GM23338 (cell line): ENCODE measurements at regions not wholly inside any gene's neighbourhood (a gene's known extent, or its start where the extent isn't known, plus 50 kb on each side); places are given as distances from the start of the nearest gene placed in this dataset.

Source experiments
- ATAC-seq: fragments of 200-7000 bp; cut with Tn5 transposase; 3 replicates; pipeline ENCODE4 v1.9.1; 2020
- DNase-seq: peaks from one replicate; pipeline ENCODE4 v3.0.0-alpha.2; 2015; ENCODE audit warnings: low spot score
- H2AFZ ChIP-seq: fragments of 200-600 bp; sonication (generic); 2 replicates; pipeline ENCODE4 v1.8.0; 2016; ENCODE audit warnings: antibody characterized with exemption, mild to moderate bottlenecking, moderate library complexity
- H3F3A ChIP-seq: fragments of 200-600 bp; sonication (generic); replicated peaks from 2 replicates; pipeline ENCODE4 v1.8.0; 2017; ENCODE audit warnings: antibody characterized with exemption, mixed run types, low read depth
- H3K27ac ChIP-seq: fragments of 200-600 bp; sonication (generic); 2 replicates; pipeline ENCODE4 v1.6.1; 2016; ENCODE audit warnings: low read depth
- H3K27me3 ChIP-seq: fragments of 200-600 bp; sonication (generic); 2 replicates; pipeline ENCODE4 v1.8.0; 2016; ENCODE audit warnings: mild to moderate bottlenecking, mixed run types, moderate library complexity; ENCODE audit not compliant: insufficient read depth
- H3K36me3 ChIP-seq: fragments of 200-600 bp; sonication (generic); 2 replicates; pipeline ENCODE4 v1.8.0; 2016; ENCODE audit warnings: mild to moderate bottlenecking; ENCODE audit not compliant: insufficient read depth
- H3K4me1 ChIP-seq: fragments of 200-600 bp; sonication (generic); 2 replicates; pipeline ENCODE4 v1.8.0; 2016; ENCODE audit warnings: mild to moderate bottlenecking, moderate library complexity; ENCODE audit not compliant: insufficient read depth
- H3K4me2 ChIP-seq: fragments of 200-600 bp; sonication (generic); 2 replicates; pipeline ENCODE4 v1.7.1; 2017; ENCODE audit warnings: mixed run types
- H3K4me3 ChIP-seq: fragments of 200-600 bp; sonication (generic); 2 replicates; pipeline ENCODE4 v1.6.1; 2016; ENCODE audit warnings: mixed run types
- H3K79me2 ChIP-seq: fragments of 200-600 bp; sonication (generic); replicated peaks from 2 replicates; pipeline ENCODE4 v1.8.0; 2017; ENCODE audit warnings: mild to moderate bottlenecking; ENCODE audit not compliant: insufficient read depth
- H3K9me2 ChIP-seq: fragments of 200-600 bp; sonication (generic); 2 replicates; pipeline ENCODE4 v1.8.0; 2017; ENCODE audit not compliant: insufficient read depth
- H4K20me1 ChIP-seq: fragments of 200-600 bp; sonication (generic); replicated peaks from 2 replicates; pipeline ENCODE4 v1.8.0; 2017; ENCODE audit warnings: mild to moderate bottlenecking; ENCODE audit not compliant: insufficient read depth
- H3K27ac Mint-ChIP-seq: 2 replicates; pipeline ENCODE4 v1.8.0; 2020; ENCODE audit warnings: inconsistent platforms, mild to moderate bottlenecking, moderate library complexity, mixed read lengths
- H3K27me3 Mint-ChIP-seq: 3 replicates; pipeline ENCODE4 v1.8.0; 2022; ENCODE audit warnings: low read depth, mild to moderate bottlenecking, moderate library complexity, mixed read lengths, inconsistent platforms; ENCODE audit not compliant: insufficient read depth, poor library complexity
- H3K36me3 Mint-ChIP-seq: 3 replicates; pipeline ENCODE4 v1.8.0; 2021; ENCODE audit warnings: low read depth, mild to moderate bottlenecking, inconsistent platforms, moderate library complexity, mixed read lengths
- H3K4me1 Mint-ChIP-seq: 3 replicates; pipeline ENCODE4 v1.8.0; 2020; ENCODE audit warnings: mild to moderate bottlenecking, inconsistent platforms, mixed read lengths
- H3K4me3 Mint-ChIP-seq: 3 replicates; pipeline ENCODE4 v1.8.0; 2021; ENCODE audit warnings: moderate library complexity, mild to moderate bottlenecking, inconsistent platforms, mixed read lengths
- H3K9me3 Mint-ChIP-seq: 3 replicates; pipeline ENCODE4 v1.8.0; 2020; ENCODE audit warnings: moderate library complexity, mild to moderate bottlenecking, inconsistent platforms, mixed read lengths
- EZH2 ChIP-seq: fragments of 200-600 bp; sonication (generic); IDR thresholded peaks from one replicate; pipeline ENCODE4 v1.8.0; 2017; ENCODE audit warnings: antibody characterized with exemption, mild to moderate bottlenecking, low read depth; ENCODE audit not compliant: unreplicated experiment
- EZH2phosphoT487 ChIP-seq: fragments of 200-600 bp; sonication (generic); IDR thresholded peaks from one replicate; pipeline ENCODE4 v1.8.1; 2018; ENCODE audit warnings: antibody characterized with exemption; ENCODE audit not compliant: unreplicated experiment
- JUNB ChIP-seq: IDR thresholded peaks from one replicate; pipeline ENCODE4 v1.6.1; 2016; ENCODE audit warnings: antibody characterized with exemption; ENCODE audit not compliant: unreplicated experiment
- POLR2AphosphoS5 ChIP-seq: IDR thresholded peaks from 2 replicates; pipeline ENCODE4 v1.6.1; 2016; ENCODE audit warnings: antibody characterized with exemption, low read depth
- STAT1 ChIP-seq: IDR thresholded peaks from one replicate; pipeline ENCODE4 v1.6.1; 2016; ENCODE audit warnings: antibody characterized with exemption; ENCODE audit not compliant: unreplicated experiment
- ZNF114 ChIP-seq: fragments of 250-450 bp; sonication (Bioruptor Pico); IDR thresholded peaks from 2 replicates; pipeline ENCODE4 v1.5.0; 2020; ENCODE audit warnings: mild to moderate bottlenecking, moderate library complexity
- ZNF331 ChIP-seq: fragments of 250-450 bp; sonication (Bioruptor Pico); IDR thresholded peaks from 2 replicates; pipeline ENCODE4 v1.5.0; 2020; ENCODE audit warnings: low read depth, mild to moderate bottlenecking, moderate library complexity
- TF ChIP-seq, protein P1 (sequence below): IDR thresholded peaks from one replicate; pipeline ENCODE4 v1.6.1; 2018; ENCODE audit warnings: antibody characterized with exemption; ENCODE audit not compliant: unreplicated experiment
- TF ChIP-seq, protein P2 (sequence below): fragments of 250-450 bp; sonication (Bioruptor Pico); IDR thresholded peaks from 2 replicates; pipeline ENCODE4 v1.5.0; 2020; ENCODE audit warnings: mild to moderate bottlenecking, moderate library complexity
- TF ChIP-seq, protein P3 (sequence below), 2 experiments: fragments of 200-600 bp in 1 of 2; sonication (generic) in 1 of 2; conservative IDR thresholded peaks; 2 replicates each; pipeline versions ENCODE4 v1.5.1 to v1.6.1; 2016 to 2017; ENCODE audit warnings: antibody characterized with exemption in 2 of 2, low read depth in 2 of 2, mild to moderate bottlenecking in 2 of 2, moderate library complexity in 1 of 2

DNA sequence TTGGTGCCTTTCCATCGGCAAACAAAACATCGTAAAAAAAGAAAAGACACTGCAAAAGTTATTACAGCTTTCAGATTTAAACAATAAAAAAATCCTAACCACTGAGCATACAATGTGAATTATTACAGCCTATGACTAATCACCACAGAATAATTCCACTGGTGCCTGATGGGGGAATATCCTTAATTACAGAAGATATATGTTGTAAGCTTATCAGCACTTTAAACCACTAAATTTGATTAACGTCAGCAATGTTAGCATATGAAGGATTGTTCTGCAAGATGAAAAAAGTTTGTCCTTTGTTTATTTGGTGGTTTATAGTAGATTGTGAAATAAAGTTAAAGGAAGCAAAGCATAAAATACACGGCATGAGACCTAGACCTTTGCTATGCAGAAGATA, 210.2 kb upstream of the ADAMTS3 start:
- TF ChIP-seq EZH2phosphoT487, result no peak
- no peak for TF ChIP-seq STAT1
- TF ChIP-seq, protein P1, sequence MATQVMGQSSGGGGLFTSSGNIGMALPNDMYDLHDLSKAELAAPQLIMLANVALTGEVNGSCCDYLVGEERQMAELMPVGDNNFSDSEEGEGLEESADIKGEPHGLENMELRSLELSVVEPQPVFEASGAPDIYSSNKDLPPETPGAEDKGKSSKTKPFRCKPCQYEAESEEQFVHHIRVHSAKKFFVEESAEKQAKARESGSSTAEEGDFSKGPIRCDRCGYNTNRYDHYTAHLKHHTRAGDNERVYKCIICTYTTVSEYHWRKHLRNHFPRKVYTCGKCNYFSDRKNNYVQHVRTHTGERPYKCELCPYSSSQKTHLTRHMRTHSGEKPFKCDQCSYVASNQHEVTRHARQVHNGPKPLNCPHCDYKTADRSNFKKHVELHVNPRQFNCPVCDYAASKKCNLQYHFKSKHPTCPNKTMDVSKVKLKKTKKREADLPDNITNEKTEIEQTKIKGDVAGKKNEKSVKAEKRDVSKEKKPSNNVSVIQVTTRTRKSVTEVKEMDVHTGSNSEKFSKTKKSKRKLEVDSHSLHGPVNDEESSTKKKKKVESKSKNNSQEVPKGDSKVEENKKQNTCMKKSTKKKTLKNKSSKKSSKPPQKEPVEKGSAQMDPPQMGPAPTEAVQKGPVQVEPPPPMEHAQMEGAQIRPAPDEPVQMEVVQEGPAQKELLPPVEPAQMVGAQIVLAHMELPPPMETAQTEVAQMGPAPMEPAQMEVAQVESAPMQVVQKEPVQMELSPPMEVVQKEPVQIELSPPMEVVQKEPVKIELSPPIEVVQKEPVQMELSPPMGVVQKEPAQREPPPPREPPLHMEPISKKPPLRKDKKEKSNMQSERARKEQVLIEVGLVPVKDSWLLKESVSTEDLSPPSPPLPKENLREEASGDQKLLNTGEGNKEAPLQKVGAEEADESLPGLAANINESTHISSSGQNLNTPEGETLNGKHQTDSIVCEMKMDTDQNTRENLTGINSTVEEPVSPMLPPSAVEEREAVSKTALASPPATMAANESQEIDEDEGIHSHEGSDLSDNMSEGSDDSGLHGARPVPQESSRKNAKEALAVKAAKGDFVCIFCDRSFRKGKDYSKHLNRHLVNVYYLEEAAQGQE, result no peak
- TF ChIP-seq, protein P2, sequence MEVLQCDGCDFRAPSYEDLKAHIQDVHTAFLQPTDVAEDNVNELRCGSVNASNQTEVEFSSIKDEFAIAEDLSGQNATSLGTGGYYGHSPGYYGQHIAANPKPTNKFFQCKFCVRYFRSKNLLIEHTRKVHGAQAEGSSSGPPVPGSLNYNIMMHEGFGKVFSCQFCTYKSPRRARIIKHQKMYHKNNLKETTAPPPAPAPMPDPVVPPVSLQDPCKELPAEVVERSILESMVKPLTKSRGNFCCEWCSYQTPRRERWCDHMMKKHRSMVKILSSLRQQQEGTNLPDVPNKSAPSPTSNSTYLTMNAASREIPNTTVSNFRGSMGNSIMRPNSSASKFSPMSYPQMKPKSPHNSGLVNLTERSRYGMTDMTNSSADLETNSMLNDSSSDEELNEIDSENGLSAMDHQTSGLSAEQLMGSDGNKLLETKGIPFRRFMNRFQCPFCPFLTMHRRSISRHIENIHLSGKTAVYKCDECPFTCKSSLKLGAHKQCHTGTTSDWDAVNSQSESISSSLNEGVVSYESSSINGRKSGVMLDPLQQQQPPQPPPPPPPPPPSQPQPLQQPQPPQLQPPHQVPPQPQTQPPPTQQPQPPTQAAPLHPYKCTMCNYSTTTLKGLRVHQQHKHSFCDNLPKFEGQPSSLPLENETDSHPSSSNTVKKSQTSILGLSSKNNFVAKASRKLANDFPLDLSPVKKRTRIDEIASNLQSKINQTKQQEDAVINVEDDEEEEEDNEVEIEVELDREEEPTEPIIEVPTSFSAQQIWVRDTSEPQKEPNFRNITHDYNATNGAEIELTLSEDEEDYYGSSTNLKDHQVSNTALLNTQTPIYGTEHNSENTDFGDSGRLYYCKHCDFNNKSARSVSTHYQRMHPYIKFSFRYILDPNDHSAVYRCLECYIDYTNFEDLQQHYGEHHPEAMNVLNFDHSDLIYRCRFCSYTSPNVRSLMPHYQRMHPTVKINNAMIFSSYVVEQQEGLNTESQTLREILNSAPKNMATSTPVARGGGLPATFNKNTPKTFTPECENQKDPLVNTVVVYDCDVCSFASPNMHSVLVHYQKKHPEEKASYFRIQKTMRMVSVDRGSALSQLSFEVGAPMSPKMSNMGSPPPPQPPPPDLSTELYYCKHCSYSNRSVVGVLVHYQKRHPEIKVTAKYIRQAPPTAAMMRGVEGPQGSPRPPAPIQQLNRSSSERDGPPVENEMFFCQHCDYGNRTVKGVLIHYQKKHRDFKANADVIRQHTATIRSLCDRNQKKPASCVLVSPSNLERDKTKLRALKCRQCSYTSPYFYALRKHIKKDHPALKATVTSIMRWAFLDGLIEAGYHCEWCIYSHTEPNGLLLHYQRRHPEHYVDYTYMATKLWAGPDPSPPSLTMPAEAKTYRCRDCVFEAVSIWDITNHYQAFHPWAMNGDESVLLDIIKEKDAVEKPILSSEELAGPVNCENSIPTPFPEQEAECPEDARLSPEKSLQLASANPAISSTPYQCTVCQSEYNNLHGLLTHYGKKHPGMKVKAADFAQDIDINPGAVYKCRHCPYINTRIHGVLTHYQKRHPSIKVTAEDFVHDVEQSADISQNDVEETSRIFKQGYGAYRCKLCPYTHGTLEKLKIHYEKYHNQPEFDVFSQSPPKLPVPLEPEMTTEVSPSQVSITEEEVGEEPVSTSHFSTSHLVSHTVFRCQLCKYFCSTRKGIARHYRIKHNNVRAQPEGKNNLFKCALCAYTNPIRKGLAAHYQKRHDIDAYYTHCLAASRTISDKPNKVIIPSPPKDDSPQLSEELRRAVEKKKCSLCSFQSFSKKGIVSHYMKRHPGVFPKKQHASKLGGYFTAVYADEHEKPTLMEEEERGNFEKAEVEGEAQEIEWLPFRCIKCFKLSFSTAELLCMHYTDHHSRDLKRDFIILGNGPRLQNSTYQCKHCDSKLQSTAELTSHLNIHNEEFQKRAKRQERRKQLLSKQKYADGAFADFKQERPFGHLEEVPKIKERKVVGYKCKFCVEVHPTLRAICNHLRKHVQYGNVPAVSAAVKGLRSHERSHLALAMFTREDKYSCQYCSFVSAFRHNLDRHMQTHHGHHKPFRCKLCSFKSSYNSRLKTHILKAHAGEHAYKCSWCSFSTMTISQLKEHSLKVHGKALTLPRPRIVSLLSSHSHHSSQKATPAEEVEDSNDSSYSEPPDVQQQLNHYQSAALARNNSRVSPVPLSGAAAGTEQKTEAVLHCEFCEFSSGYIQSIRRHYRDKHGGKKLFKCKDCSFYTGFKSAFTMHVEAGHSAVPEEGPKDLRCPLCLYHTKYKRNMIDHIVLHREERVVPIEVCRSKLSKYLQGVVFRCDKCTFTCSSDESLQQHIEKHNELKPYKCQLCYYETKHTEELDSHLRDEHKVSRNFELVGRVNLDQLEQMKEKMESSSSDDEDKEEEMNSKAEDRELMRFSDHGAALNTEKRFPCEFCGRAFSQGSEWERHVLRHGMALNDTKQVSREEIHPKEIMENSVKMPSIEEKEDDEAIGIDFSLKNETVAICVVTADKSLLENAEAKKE (CRISPR knock-in tag), result no peak
- TF ChIP-seq EZH2, result no peak
- TF ChIP-seq, protein P3, sequence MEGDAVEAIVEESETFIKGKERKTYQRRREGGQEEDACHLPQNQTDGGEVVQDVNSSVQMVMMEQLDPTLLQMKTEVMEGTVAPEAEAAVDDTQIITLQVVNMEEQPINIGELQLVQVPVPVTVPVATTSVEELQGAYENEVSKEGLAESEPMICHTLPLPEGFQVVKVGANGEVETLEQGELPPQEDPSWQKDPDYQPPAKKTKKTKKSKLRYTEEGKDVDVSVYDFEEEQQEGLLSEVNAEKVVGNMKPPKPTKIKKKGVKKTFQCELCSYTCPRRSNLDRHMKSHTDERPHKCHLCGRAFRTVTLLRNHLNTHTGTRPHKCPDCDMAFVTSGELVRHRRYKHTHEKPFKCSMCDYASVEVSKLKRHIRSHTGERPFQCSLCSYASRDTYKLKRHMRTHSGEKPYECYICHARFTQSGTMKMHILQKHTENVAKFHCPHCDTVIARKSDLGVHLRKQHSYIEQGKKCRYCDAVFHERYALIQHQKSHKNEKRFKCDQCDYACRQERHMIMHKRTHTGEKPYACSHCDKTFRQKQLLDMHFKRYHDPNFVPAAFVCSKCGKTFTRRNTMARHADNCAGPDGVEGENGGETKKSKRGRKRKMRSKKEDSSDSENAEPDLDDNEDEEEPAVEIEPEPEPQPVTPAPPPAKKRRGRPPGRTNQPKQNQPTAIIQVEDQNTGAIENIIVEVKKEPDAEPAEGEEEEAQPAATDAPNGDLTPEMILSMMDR (conservative IDR thresholded peaks at IDR 0.05; ENCODE audit: low read depth in 2 of 2), result no peak
- TF ChIP-seq ZNF114, result no peak
- TF ChIP-seq JUNB, result no peak
- no peak for TF ChIP-seq POLR2AphosphoS5
- no peak for TF ChIP-seq ZNF331 (CRISPR knock-in tag)
- Histone ChIP-seq H3K27ac (no peak overlapping the region), H4K20me1 (no peaks in the 10 kb centered on the region), H3K4me1 (no peaks in the 10 kb centered on the region), H3K9me2 (no peaks in the 10 kb centered on the region), H2AFZ (no peak overlapping the region), H3K4me2 (no peak overlapping the region), H3K36me3 (no peaks in the 10 kb centered on the region), H3K27me3 (no peaks in the 10 kb centered on the region), H3K4me3 (no peak overlapping the region), H3K79me2 (no peaks in the 10 kb centered on the region), H3F3A (no peaks in the 10 kb centered on the region)
- H3K4me1 Mint-ChIP-seq, result no peaks in the 10 kb centered on the region; the same call in 2 of the 3 replicates
- H3K9me3 Mint-ChIP-seq, result 0 out of 3 replicates have a peak, but pooled peaks cover 7% of the 10 kb centered on the region
- no peak overlapping the region for H3K27ac Mint-ChIP-seq
- DNase-seq, result no peak
- no peaks in the 10 kb centered on the region for H3K36me3 Mint-ChIP-seq
- no peak overlapping the region for H3K4me3 Mint-ChIP-seq
- no peaks in the 10 kb centered on the region for H3K27me3 Mint-ChIP-seq
- ATAC-seq, result no peak
